ENCODE measurements at regions not wholly inside any gene's neighbourhood (a gene's known extent, or its start where the extent isn't known, plus 50 kb on each side); places are given as distances from the start of the nearest gene placed in this dataset.

- H3K4me3 ChIP-seq: no peak overlapping the region
Measured at GRCh38 chr4:79626101-79626500, 218.1 kb upstream of the GK2 start.

GRCh38 chr4:79625361-79625760, 217.3 kb upstream of the GK2 start:
- no peak for DNase-seq (ENCODE audit: low spot score)
- H3K4me1 ChIP-seq (replicated peaks): no peaks in the 10 kb centered on the region
- no peaks in the 10 kb centered on the region for H3K36me3 ChIP-seq
- 68% methylated on average over 2 of the region's 2 CpGs for WGBS
- no peaks in the 10 kb centered on the region for H3K9me3 ChIP-seq
- no peaks in the 10 kb centered on the region for H3K27me3 ChIP-seq (replicated peaks; ENCODE audit: insufficient read depth)
- peak overlapping the region; percentile 1 to 73 for H3K27ac ChIP-seq
- TF ChIP-seq POLR2AphosphoS5 (IDR thresholded peaks at IDR 0.05): no peak
- TF ChIP-seq POLR2A (IDR thresholded peaks at IDR 0.05): no peak
- no peak for TF ChIP-seq CTCF (IDR thresholded peaks at IDR 0.05)
- intact Hi-C loops (cut with DNase I): no loop called here
- H3K4me3 ChIP-seq: no peak overlapping the region

More at GRCh38 chr4:79626101-79626500, 218.1 kb upstream of the GK2 start:
- TF ChIP-seq CTCF (IDR thresholded peaks at IDR 0.05): no peak
- no peak for TF ChIP-seq POLR2A (IDR thresholded peaks at IDR 0.05)
- TF ChIP-seq POLR2AphosphoS5 (IDR thresholded peaks at IDR 0.05): no peak
- Histone ChIP-seq H3K4me1 (replicated peaks) (no peaks in the 10 kb centered on the region), H3K27ac (peak overlapping the region; percentile 1 to 38), H3K9me3 (no peaks in the 10 kb centered on the region), H3K36me3 (no peaks in the 10 kb centered on the region), H3K27me3 (replicated peaks; ENCODE audit: insufficient read depth) (no peaks in the 10 kb centered on the region)
- DNase-seq (ENCODE audit: low spot score): no peak
- intact Hi-C loops (cut with DNase I): no loop called here
- WGBS: 46% methylated on average over 5 of the region's 5 CpGs

GRCh38 chr4:79623021-79623870, 215.2 kb upstream of the GK2 start:
- H3K4me1 ChIP-seq (replicated peaks): no peaks in the 10 kb centered on the region
- H3K9me3 ChIP-seq: no peaks in the 10 kb centered on the region
- intact Hi-C loops (cut with DNase I): no loop called here
- H3K36me3 ChIP-seq: no peaks in the 10 kb centered on the region
- peak; percentile 72 for DNase-seq (ENCODE audit: low spot score)
- no peak overlapping the region for H3K4me3 ChIP-seq
- no peaks in the 10 kb centered on the region for H3K27me3 ChIP-seq (replicated peaks; ENCODE audit: insufficient read depth)
- TF ChIP-seq POLR2AphosphoS5 (IDR thresholded peaks at IDR 0.05): peak; percentile 75
- TF ChIP-seq CTCF (IDR thresholded peaks at IDR 0.05): no peak
- peak overlapping the region; percentile 68 to 73 for H3K27ac ChIP-seq
- 25% methylated on average over 12 of the region's 12 CpGs for WGBS

- TF ChIP-seq CTCF (IDR thresholded peaks at IDR 0.05) (no peak), POLR2AphosphoS5 (IDR thresholded peaks at IDR 0.05) (no peak), POLR2A (IDR thresholded peaks at IDR 0.05) (no peak)
- intact Hi-C loops (cut with DNase I): no loop called here
- Histone ChIP-seq H3K4me3 (no peak overlapping the region), H3K27me3 (replicated peaks; ENCODE audit: insufficient read depth) (no peaks in the 10 kb centered on the region), H3K9me3 (no peaks in the 10 kb centered on the region), H3K36me3 (no peaks in the 10 kb centered on the region), H3K4me1 (replicated peaks) (no peaks in the 10 kb centered on the region), H3K27ac (no peak overlapping the region)
- WGBS: 85% methylated on average over 1 of the region's 1 CpG
- DNase-seq (ENCODE audit: low spot score): no peak
Measured at GRCh38 chr4:79621061-79621460, 213.0 kb upstream of the GK2 start.

- Histone ChIP-seq H3K27ac (no peak overlapping the region), H3K4me3 (no peak overlapping the region), H3K36me3 (no peaks in the 10 kb centered on the region), H3K27me3 (replicated peaks; ENCODE audit: insufficient read depth) (no peaks in the 10 kb centered on the region), H3K9me3 (no peaks in the 10 kb centered on the region), H3K4me1 (replicated peaks) (no peaks in the 10 kb centered on the region)
- TF ChIP-seq POLR2AphosphoS5 (IDR thresholded peaks at IDR 0.05) (no peak), POLR2A (IDR thresholded peaks at IDR 0.05) (no peak), CTCF (IDR thresholded peaks at IDR 0.05) (no peak)
- no peak for DNase-seq (ENCODE audit: low spot score)
- intact Hi-C loops (cut with DNase I): no loop called here
Measured at GRCh38 chr4:79620617-79621016, 212.6 kb upstream of the GK2 start.
